GM18505 (cell line): ENCODE measurements at regions not wholly inside any gene's neighbourhood (a gene's known extent, or its start where the extent isn't known, plus 50 kb on each side); places are given as distances from the start of the nearest gene placed in this dataset.

Experiments
- ATAC-seq: cut with Tn5 transposase; IDR thresholded peaks from one replicate; pipeline ENCODE4 v1.9.1; 2021; ENCODE audit not compliant: unreplicated experiment
- POLR2A ChIP-seq: IDR thresholded peaks from 4 replicates; pipeline ENCODE4 v1.6.1; 2011; ENCODE audit warnings: borderline replicate concordance; ENCODE audit not compliant: insufficient read depth, insufficient read length; ENCODE audit errors: extremely low read depth

GRCh38 chr2:199602271-199602895 lies 144.6 kb upstream of the SATB2 start:
- no peak for TF ChIP-seq POLR2A
- ATAC-seq = no peak

GRCh38 chr2:199596549-199596948 lies 138.8 kb upstream of the SATB2 start:
- ATAC-seq = no peak
- TF ChIP-seq POLR2A = no peak

- ATAC-seq = no peak
- no peak for TF ChIP-seq POLR2A
Observed at GRCh38 chr2:199594443-199594842, 136.7 kb upstream of the SATB2 start.

- ATAC-seq = no peak
- TF ChIP-seq POLR2A = no peak
Observed at GRCh38 chr2:199591826-199592225, 134.1 kb upstream of the SATB2 start.

- no peak for TF ChIP-seq POLR2A
- no peak for ATAC-seq
Observed at GRCh38 chr2:199590321-199591203, 132.8 kb upstream of the SATB2 start.

- no peak for ATAC-seq
Observed at GRCh38 chr2:199589306-199589705, 131.6 kb upstream of the SATB2 start.

GRCh38 chr2:199588054-199588453 lies 130.3 kb upstream of the SATB2 start:
- no peak for TF ChIP-seq POLR2A
- no peak for ATAC-seq

More at GRCh38 chr2:199589306-199589705, 131.6 kb upstream of the SATB2 start:
- no peak for TF ChIP-seq POLR2A

- no peak for TF ChIP-seq POLR2A
- no peak for ATAC-seq
Observed at GRCh38 chr2:199586646-199587045, 128.9 kb upstream of the SATB2 start.

- no peak for TF ChIP-seq POLR2A
- ATAC-seq = no peak
Observed at GRCh38 chr2:199583676-199584075, 125.9 kb upstream of the SATB2 start.

- no peak for ATAC-seq
Observed at GRCh38 chr2:199581935-199582360, 124.2 kb upstream of the SATB2 start.

GRCh38 chr2:199581408-199581807 lies 123.7 kb upstream of the SATB2 start:
- TF ChIP-seq POLR2A = no peak

More at GRCh38 chr2:199581935-199582360, 124.2 kb upstream of the SATB2 start:
- no peak for TF ChIP-seq POLR2A

GRCh38 chr2:199575416-199575815 lies 117.7 kb upstream of the SATB2 start:
- no peak for TF ChIP-seq POLR2A
- no peak for ATAC-seq

More at GRCh38 chr2:199581408-199581807, 123.7 kb upstream of the SATB2 start:
- no peak for ATAC-seq

GRCh38 chr2:199572571-199572970 lies 114.8 kb upstream of the SATB2 start:
- ATAC-seq = no peak
- TF ChIP-seq POLR2A = no peak

GRCh38 chr2:199570934-199571333 lies 113.2 kb upstream of the SATB2 start:
- TF ChIP-seq POLR2A = no peak

GRCh38 chr2:199569336-199569735 lies 111.6 kb upstream of the SATB2 start:
- no peak for ATAC-seq
- no peak for TF ChIP-seq POLR2A

More at GRCh38 chr2:199570934-199571333, 113.2 kb upstream of the SATB2 start:
- no peak for ATAC-seq

GRCh38 chr2:199558156-199558555 lies 100.4 kb upstream of the SATB2 start:
- no peak for ATAC-seq
- TF ChIP-seq POLR2A = no peak
